ENCODE measurements at regions not wholly inside any gene's neighbourhood (a gene's known extent, or its start where the extent isn't known, plus 50 kb on each side); places are given as distances from the start of the nearest gene placed in this dataset.
"Not testable (repeated sequence)": the region's sequence is repeated elsewhere in the genome, so short reads cannot be mapped to it uniquely, and the experiment has no call there.

- DNase-seq (ENCODE audit: low read depth) = no peak
Measured at GRCh38 chr5:142405814-142406395, 81.1 kb upstream of the SPRY4 start.

GRCh38 chr5:142405023-142405422 is 80.2 kb upstream of the SPRY4 start:
- DNase-seq (ENCODE audit: low read depth) = no peak

GRCh38 chr5:142404046-142404477 is 79.2 kb upstream of the SPRY4 start:
- DNase-seq (ENCODE audit: low read depth) = no peak

GRCh38 chr5:142403583-142403982 is 78.8 kb upstream of the SPRY4 start:
- DNase-seq (ENCODE audit: low read depth) = no peak

GRCh38 chr5:142402752-142403318 is 78.0 kb upstream of the SPRY4 start:
- no peak for DNase-seq (ENCODE audit: low read depth)

GRCh38 chr5:142400415-142400814 is 75.6 kb upstream of the SPRY4 start:
- no peak for DNase-seq (ENCODE audit: low read depth)

GRCh38 chr5:142399891-142400290 is 75.1 kb upstream of the SPRY4 start:
- no peak for DNase-seq (ENCODE audit: low read depth)

- no peak for DNase-seq (ENCODE audit: low read depth)
Measured at GRCh38 chr5:142398730-142399055, 73.9 kb upstream of the SPRY4 start.

GRCh38 chr5:142398011-142398729 is 73.3 kb upstream of the SPRY4 start:
- not testable (repeated sequence) for DNase-seq (ENCODE audit: low read depth)

GRCh38 chr5:142397178-142397577 is 72.4 kb upstream of the SPRY4 start:
- DNase-seq (ENCODE audit: low read depth) = no peak

- no peak for DNase-seq (ENCODE audit: low read depth)
Measured at GRCh38 chr5:142396436-142397038, 71.7 kb upstream of the SPRY4 start.

GRCh38 chr5:142395334-142395733 is 70.5 kb upstream of the SPRY4 start:
- DNase-seq (ENCODE audit: low read depth) = no peak

- peak; percentile 14 for DNase-seq (ENCODE audit: low read depth)
Measured at GRCh38 chr5:142391058-142391845, 66.4 kb upstream of the SPRY4 start.

GRCh38 chr5:142390334-142390733 is 65.5 kb upstream of the SPRY4 start:
- DNase-seq (ENCODE audit: low read depth) = peak; percentile 58

- DNase-seq (ENCODE audit: low read depth) = peak; percentile 43
Measured at GRCh38 chr5:142388696-142389095, 63.9 kb upstream of the SPRY4 start.

- DNase-seq (ENCODE audit: low read depth) = no peak
Measured at GRCh38 chr5:142387024-142387682, 62.3 kb upstream of the SPRY4 start.

GRCh38 chr5:142386137-142387023 is 61.6 kb upstream of the SPRY4 start:
- DNase-seq (ENCODE audit: low read depth) = peak; percentile 42

GRCh38 chr5:142385194-142385593 is 60.4 kb upstream of the SPRY4 start:
- DNase-seq (ENCODE audit: low read depth) = peak; percentile 89

- no peak for DNase-seq (ENCODE audit: low read depth)
Measured at GRCh38 chr5:142384014-142384413, 59.2 kb upstream of the SPRY4 start.

GRCh38 chr5:142382186-142382585 is 57.4 kb upstream of the SPRY4 start:
- no peak for DNase-seq (ENCODE audit: low read depth)

Measured in EH (cell line).